GM18499 (cell line): ENCODE measurements at regions not wholly inside any gene's neighbourhood (a gene's known extent, or its start where the extent isn't known, plus 50 kb on each side); places are given as distances from the start of the nearest gene placed in this dataset.

Experiments
- ATAC-seq: cut with Tn5 transposase; IDR thresholded peaks from one replicate; pipeline ENCODE4 v1.9.1; 2021; ENCODE audit warnings: moderate number of reproducible peaks; ENCODE audit not compliant: insufficient read depth, unreplicated experiment

DNA sequence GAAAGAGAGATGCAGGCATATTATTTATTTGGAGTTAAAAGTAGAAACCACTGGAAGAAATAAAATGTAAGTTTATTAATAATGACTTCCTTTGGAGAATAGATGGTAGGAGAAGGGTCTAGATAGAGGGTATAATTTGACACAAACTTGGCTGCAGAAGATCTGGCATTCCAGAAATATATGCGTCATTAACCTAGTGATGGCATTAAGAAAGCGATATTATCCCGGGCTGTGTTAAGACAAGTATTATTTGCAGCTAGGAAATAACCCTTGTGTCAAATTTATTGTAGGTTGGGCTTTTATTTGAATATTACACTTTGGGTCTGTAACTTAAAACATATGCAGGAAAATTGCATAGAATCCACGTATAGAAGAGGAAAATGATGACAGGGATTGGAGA, 389.5 kb downstream of the MTX2 start:
- ATAC-seq, result no peak

DNA sequence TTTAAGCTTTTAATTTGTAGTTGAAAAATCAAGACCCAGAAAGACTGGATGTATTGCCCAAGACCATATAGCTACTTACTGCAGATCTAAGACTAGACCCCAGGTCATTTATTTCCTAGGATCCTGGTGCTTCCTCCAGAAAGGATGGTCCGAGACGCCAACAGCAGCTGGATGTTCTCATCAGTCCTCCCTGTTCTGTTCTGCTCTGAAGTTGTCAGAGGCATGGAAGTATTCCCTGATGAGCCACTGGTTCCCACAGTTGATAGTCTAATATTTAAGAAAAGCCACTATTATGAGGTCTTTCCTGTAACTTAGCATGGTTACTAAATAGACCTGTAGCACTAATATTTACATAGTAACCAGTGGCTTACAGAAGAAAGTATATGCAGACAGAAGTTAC, 393.5 kb downstream of the MTX2 start:
- no peak for ATAC-seq

- no peak for ATAC-seq
Observed at GRCh38 chr2:176664478-176664877, 395.2 kb downstream of the MTX2 start.

GRCh38 chr2:176665086-176665485, 395.8 kb downstream of the MTX2 start:
- ATAC-seq, result no peak

- no peak for ATAC-seq
Observed at GRCh38 chr2:176668912-176669311, 399.7 kb downstream of the MTX2 start.

DNA sequence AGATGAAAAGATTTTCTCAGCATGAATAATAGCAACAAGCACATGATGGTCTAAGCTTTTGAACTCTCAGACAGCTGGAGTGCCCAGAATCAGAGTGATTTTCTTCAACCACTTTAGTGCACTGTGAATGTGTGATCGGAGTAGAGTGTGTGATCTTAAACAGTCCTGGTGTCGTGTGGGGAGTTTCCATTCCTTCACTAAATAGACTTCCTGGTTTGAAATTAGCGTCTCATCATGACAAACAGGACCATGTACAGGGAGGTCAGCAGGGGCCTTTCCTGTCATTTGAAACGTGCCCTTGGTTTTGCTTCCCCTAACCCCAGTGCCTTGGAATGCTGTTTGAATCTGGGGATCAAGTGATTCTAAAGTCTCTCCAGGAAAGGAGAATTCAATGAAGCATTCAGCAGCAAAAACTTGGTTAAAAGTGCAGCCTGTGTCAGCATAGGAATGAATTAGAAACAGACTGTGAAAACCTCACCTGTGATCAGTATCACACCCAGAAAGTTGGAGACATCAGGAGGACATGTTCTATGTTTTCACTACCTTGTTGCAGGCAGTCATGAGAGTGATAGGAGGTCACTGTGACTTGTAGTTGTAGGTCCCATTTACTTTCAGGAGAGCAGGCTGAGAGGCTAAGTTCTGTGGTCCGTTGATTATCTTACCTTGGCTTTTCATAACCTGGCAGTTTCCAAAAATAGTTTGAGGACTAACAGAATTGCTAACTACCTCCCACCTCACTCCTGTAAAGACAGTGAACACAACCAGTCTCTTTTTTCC, 400.3 kb downstream of the MTX2 start:
- ATAC-seq, result no peak

GRCh38 chr2:176675271-176675949, 406.2 kb downstream of the MTX2 start:
- no peak for ATAC-seq

- ATAC-seq, result no peak
Observed at GRCh38 chr2:176677746-176678265, 408.6 kb downstream of the MTX2 start.

DNA sequence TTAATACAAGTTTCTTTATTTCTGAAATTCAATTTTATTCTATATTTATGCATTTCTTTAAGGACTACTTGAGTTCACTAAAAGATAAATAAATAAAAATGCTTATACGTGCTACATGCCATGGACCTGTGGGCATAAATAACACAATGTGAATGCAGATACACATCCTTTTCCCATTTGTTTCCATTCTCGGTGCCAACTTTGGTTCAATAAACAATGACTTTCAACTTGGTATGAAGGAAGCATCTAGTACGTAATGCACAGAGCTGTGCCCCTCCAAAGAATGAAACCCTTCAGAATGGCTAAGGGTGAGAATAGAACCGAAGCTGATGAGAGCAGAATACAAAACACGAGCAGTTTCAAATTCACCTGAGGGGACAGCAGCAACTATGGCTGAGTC, 409.3 kb downstream of the MTX2 start:
- no peak for ATAC-seq

GRCh38 chr2:176679061-176679669, 409.9 kb downstream of the MTX2 start:
- ATAC-seq, result no peak

DNA sequence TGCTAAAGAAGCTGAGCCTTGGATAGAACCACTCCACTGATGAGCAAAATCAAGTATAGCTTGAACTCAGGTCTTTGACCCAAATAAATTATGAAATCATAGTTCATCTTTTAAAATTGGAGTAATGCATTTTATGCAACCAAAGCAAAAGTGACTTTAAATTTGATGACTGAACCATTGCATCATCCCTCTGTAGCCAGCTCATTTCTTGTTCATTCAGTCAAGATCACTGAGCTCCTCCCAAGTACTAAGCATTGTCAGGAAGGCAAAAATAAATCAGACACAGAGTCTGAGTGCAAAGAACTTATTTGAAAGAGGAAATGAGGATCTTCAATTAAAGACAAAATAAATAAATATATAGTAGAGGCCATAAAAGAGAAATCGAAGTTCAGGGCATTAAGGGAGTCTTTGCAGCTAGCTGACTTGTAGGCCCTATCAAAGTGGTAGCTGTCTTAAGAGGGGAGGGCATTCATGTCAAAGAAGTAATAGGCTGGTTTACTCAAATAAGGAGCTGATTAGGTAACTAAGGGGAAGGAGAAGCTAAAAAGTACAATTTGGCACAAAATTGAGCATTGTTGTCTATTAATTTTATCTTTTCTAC, 411.8 kb downstream of the MTX2 start:
- ATAC-seq, result no peak

- ATAC-seq, result no peak
Observed at GRCh38 chr2:176681584-176682115, 412.4 kb downstream of the MTX2 start.

DNA sequence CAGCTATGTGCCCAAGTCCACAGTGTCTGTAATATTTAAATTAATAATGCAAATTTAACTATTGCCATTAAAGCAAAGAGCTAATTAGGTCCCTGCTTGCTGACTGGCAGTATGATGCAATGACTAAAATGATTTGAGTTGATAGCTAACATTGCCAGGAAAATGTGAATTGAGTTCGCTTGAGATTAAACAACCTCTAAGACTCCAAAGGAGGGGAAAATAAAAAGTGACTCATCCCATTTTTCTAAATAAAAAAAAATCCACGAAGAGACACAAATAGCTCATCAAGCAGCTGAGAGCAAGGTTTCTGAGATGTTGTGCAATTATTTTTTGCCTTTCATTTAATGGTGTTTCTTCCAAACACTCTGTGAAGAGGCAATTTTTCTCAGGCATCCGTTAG, 413.0 kb downstream of the MTX2 start:
- no peak for ATAC-seq

GRCh38 chr2:176683618-176684111, 414.4 kb downstream of the MTX2 start:
- ATAC-seq, result no peak

DNA sequence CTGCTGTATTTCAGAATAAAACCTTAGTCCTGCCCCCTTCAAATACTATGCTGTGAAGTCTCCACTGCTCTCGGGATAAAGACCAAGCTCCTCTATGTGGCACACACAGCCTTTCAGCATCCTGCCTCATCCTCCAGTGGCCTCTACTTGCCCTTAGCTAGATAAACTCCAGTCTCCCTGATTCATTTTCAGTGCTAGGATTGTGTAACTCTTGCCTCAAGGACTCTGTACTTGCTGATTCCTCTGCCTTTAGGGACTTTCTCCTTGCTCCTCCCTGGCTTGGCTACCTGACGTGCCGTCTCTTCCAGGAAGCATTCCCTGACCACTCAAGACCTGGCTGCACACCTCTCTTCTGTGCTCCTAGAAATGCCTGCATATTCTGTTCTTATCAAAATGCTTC, 416.7 kb downstream of the MTX2 start:
- ATAC-seq, result no peak

- ATAC-seq, result no peak
Observed at GRCh38 chr2:176686328-176686727, 417.1 kb downstream of the MTX2 start.

GRCh38 chr2:176687342-176687741, 418.1 kb downstream of the MTX2 start:
- no peak for ATAC-seq

DNA sequence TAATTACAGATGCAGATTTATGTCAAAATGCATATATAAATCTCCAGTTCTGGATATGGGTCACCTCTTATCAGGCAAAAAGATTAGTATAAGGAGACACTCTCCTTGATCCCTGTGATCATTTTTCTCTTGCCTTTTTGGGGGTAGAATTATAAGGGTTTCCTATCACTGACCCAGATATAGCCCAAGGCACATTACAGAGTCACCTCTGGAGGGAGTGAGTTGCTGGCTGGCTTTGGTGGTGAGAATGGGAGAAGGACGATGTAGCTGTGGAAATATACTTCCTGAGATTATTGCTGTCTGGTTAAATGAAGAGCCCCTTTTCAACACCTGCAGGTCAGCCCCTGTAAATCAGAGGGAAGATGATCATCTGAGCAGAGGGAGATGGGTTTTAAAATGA, 418.7 kb downstream of the MTX2 start:
- no peak for ATAC-seq

GRCh38 chr2:176689711-176690110, 420.5 kb downstream of the MTX2 start:
- ATAC-seq, result no peak

GRCh38 chr2:176691471-176691870, 422.2 kb downstream of the MTX2 start:
- no peak for ATAC-seq
